ENCODE measurements at regions not wholly inside any gene's neighbourhood (a gene's known extent, or its start where the extent isn't known, plus 50 kb on each side); places are given as distances from the start of the nearest gene placed in this dataset.

GRCh38 chr5:52491818-52492217, 295.9 kb upstream of the ITGA1 start:
- DNase-seq (ENCODE audit: extremely low read depth, low read depth, low spot score), result no peak

GRCh38 chr5:52497133-52497693, 290.5 kb upstream of the ITGA1 start:
- DNase-seq (ENCODE audit: extremely low read depth, low read depth, low spot score), result no peak

GRCh38 chr5:52498607-52499006, 289.1 kb upstream of the ITGA1 start:
- no peak for DNase-seq (ENCODE audit: extremely low read depth, low read depth, low spot score)

GRCh38 chr5:52502460-52502999, 285.2 kb upstream of the ITGA1 start:
- DNase-seq (ENCODE audit: extremely low read depth, low read depth, low spot score), result no peak

- DNase-seq (ENCODE audit: extremely low read depth, low read depth, low spot score), result no peak
These were observed 283.0 kb upstream of the ITGA1 start for GRCh38 chr5:52504584-52505240.

GRCh38 chr5:52517667-52518066, 270.0 kb upstream of the ITGA1 start:
- no peak for DNase-seq (ENCODE audit: extremely low read depth, low read depth, low spot score)

GRCh38 chr5:52520171-52520570, 267.5 kb upstream of the ITGA1 start:
- no peak for DNase-seq (ENCODE audit: extremely low read depth, low read depth, low spot score)

GRCh38 chr5:52521236-52521635, 266.5 kb upstream of the ITGA1 start:
- DNase-seq (ENCODE audit: extremely low read depth, low read depth, low spot score), result no peak

GRCh38 chr5:52523701-52524100, 264.0 kb upstream of the ITGA1 start:
- no peak for DNase-seq (ENCODE audit: extremely low read depth, low read depth, low spot score)

- no peak for DNase-seq (ENCODE audit: extremely low read depth, low read depth, low spot score)
These were observed 256.6 kb upstream of the ITGA1 start for GRCh38 chr5:52531105-52531504.

GRCh38 chr5:52543594-52543993, 244.1 kb upstream of the ITGA1 start:
- DNase-seq (ENCODE audit: extremely low read depth, low read depth, low spot score), result no peak

- no peak for DNase-seq (ENCODE audit: extremely low read depth, low read depth, low spot score)
These were observed 243.0 kb upstream of the ITGA1 start for GRCh38 chr5:52544738-52545137.

GRCh38 chr5:52554293-52554692, 233.4 kb upstream of the ITGA1 start:
- DNase-seq (ENCODE audit: extremely low read depth, low read depth, low spot score), result no peak

- DNase-seq (ENCODE audit: extremely low read depth, low read depth, low spot score), result no peak
These were observed 227.3 kb upstream of the ITGA1 start for GRCh38 chr5:52560366-52560765.

- DNase-seq (ENCODE audit: extremely low read depth, low read depth, low spot score), result no peak
These were observed 225.2 kb upstream of the ITGA1 start for GRCh38 chr5:52562473-52562872.

- DNase-seq (ENCODE audit: extremely low read depth, low read depth, low spot score), result no peak
These were observed 223.1 kb upstream of the ITGA1 start for GRCh38 chr5:52564587-52564986.

GRCh38 chr5:52577546-52577945, 210.2 kb upstream of the ITGA1 start:
- no peak for DNase-seq (ENCODE audit: extremely low read depth, low read depth, low spot score)

GRCh38 chr5:52579391-52579790, 208.3 kb upstream of the ITGA1 start:
- no peak for DNase-seq (ENCODE audit: extremely low read depth, low read depth, low spot score)

GRCh38 chr5:52580921-52581320, 206.8 kb upstream of the ITGA1 start:
- DNase-seq (ENCODE audit: extremely low read depth, low read depth, low spot score), result no peak

GRCh38 chr5:52582313-52582712, 205.4 kb upstream of the ITGA1 start:
- DNase-seq (ENCODE audit: extremely low read depth, low read depth, low spot score), result no peak

- DNase-seq (ENCODE audit: extremely low read depth, low read depth, low spot score), result no peak
These were observed 200.6 kb upstream of the ITGA1 start for GRCh38 chr5:52587131-52587530.

- no peak for DNase-seq (ENCODE audit: extremely low read depth, low read depth, low spot score)
These were observed 190.1 kb upstream of the ITGA1 start for GRCh38 chr5:52597625-52598024.

GRCh38 chr5:52598968-52599367, 188.7 kb upstream of the ITGA1 start:
- DNase-seq (ENCODE audit: extremely low read depth, low read depth, low spot score), result no peak

Measured in glomerular endothelial cell (primary cell).